ENCODE measurements at regions not wholly inside any gene's neighbourhood (a gene's known extent, or its start where the extent isn't known, plus 50 kb on each side); places are given as distances from the start of the nearest gene placed in this dataset.

DNA sequence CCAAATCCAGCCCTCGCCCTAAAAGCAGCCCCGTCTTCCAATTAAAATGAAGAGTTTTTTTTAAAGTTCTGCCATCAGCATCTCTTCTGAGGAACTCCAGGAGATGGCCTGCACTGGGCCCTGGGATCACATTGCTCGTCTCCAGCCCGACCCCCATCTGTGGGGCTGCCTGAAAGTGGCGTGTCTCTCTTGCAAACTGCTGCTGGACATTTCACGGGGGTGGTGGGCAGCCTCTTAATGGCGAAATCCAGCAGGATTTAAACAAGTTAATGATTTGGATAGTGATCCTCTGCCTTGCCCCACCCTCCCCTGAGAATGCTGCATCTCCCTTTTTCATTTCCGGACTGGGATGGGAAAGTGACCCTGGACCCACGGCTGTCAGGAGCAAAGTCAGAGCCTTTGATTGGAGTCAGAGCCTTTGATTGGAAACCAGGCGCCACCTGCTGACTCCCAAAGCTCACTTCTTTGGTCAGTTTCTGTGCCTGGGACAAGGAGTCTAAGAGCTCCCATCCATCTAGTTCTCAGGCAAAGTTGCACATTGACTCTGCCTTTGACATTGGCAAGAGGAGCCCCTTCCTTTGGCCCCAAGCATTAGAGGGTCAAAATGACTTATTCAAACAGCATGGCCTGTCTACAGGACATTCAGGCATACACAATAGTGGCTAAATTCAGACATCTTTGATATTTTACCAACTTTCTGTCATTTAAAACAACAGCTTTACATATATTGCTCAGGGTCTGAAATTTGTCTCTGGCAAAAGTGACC, 155.2 kb downstream of the SH3BP4 start:
- FAIRE-seq = peak; percentile 97
- BruUV-seq (replicated peaks) = no TSS peak

DNA sequence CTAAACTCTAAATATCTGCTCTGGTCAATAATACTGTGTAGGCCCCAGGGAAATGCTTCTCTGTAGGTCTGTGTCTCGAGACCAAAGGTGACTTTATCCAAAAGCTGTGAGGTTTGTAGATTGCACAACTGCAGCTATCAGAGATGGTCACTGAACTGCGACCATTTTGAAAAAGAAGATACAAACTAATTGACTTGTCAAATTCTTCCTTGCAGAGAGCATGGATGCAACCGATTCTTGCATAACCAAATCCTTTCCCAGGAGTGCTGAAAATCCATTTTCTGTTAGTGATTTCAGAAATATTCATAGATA, 155.8 kb downstream of the SH3BP4 start:
- dilution Hi-C loops (cut with MboI; ENCODE audit: extremely low pct_ligation_motif_present, low sequenced_read_pairs) (loop anchor here (25.0 kb wide), 1 partner anchor 545 kb away; no protein-coding TSS in a partner anchor), intact Hi-C loops (cut with micrococcal nuclease) (loop anchor here (1.0 to 5.0 kb wide), 10 partner anchors 53 to 557 kb away; no protein-coding TSS in a partner anchor)
- DNase-seq (ENCODE audit: low read depth, low spot score) (no peak), FAIRE-seq (no peak)
- Histone ChIP-seq H3K9ac (replicated peaks; ENCODE audit: extremely low read depth, insufficient read depth, low read length) (no peak overlapping the region), H3K27me3 (ENCODE audit: control insufficient read depth in 2 of 2, insufficient read depth in 2 of 2, low read length in 2 of 2) (no peaks in the 10 kb centered on the region), H3K27ac (ENCODE audit: insufficient read depth, low read depth, low read length) (no peak overlapping the region), H2AFZ (ENCODE audit: low read depth, low read length) (no peak overlapping the region), H3K79me2 (ENCODE audit: control insufficient read depth, insufficient read depth, low read length) (no peaks in the 10 kb centered on the region), H3K9me3 (replicated peaks; ENCODE audit: control insufficient read depth, insufficient read depth, low read length) (no peaks in the 10 kb centered on the region), H3K9me1 (replicated peaks; ENCODE audit: control insufficient read depth, extremely low read depth, insufficient read depth, low read length) (no peaks in the 10 kb centered on the region), H3K4me1 (ENCODE audit: control insufficient read depth, extremely low read depth, insufficient read depth, low read length) (no peaks in the 10 kb centered on the region), H3K4me3 (replicated peaks in 1 of 3; ENCODE audit: insufficient read depth in 1 of 3, low read depth in 1 of 3, low read length in 3 of 3) (no peak overlapping the region), H3K36me3 (ENCODE audit: control insufficient read depth in 2 of 2, extremely low read depth in 1 of 2, insufficient read depth in 2 of 2, low read length in 2 of 2) (no peaks in the 10 kb centered on the region), H3K4me2 (ENCODE audit: insufficient read depth, low read length) (no peak overlapping the region), H4K20me1 (replicated peaks; ENCODE audit: control insufficient read depth, extremely low read depth, insufficient read depth, low read length) (no peaks in the 10 kb centered on the region)
- ChIA-PET POLR2A (no interaction called here), CTCF (interaction anchor here (0.6 to 4.7 kb wide), 65 partner anchors 9 to 1133 kb away, joined by 3 to 98 read pairs (median 4); no protein-coding TSS in a partner anchor)
- TF ChIP-seq FOS (IDR thresholded peaks at IDR 0.05; ENCODE audit: borderline replicate concordance, insufficient read depth, low read length) (no peak), POLR2AphosphoS5 (IDR thresholded peaks at IDR 0.05; ENCODE audit: insufficient read depth, low read depth, low read length) (no peak), MYC (IDR thresholded peaks at IDR 0.05; ENCODE audit: low read depth, low read length) (no peak), EZH2 (IDR thresholded peaks at IDR 0.05; ENCODE audit: borderline replicate concordance, low read depth, low read length, severe bottlenecking) (no peak), POLR2A (IDR thresholded peaks at IDR 0.05; ENCODE audit: low read depth, low read length) (no peak), JUN (IDR thresholded peaks at IDR 0.05; ENCODE audit: borderline replicate concordance, insufficient read depth, insufficient read length, low read depth) (no peak), GATA2 (IDR thresholded peaks at IDR 0.05; ENCODE audit: insufficient read depth, insufficient read length, low read depth, low read length) (no peak)
- TF ChIP-seq, protein P1, sequence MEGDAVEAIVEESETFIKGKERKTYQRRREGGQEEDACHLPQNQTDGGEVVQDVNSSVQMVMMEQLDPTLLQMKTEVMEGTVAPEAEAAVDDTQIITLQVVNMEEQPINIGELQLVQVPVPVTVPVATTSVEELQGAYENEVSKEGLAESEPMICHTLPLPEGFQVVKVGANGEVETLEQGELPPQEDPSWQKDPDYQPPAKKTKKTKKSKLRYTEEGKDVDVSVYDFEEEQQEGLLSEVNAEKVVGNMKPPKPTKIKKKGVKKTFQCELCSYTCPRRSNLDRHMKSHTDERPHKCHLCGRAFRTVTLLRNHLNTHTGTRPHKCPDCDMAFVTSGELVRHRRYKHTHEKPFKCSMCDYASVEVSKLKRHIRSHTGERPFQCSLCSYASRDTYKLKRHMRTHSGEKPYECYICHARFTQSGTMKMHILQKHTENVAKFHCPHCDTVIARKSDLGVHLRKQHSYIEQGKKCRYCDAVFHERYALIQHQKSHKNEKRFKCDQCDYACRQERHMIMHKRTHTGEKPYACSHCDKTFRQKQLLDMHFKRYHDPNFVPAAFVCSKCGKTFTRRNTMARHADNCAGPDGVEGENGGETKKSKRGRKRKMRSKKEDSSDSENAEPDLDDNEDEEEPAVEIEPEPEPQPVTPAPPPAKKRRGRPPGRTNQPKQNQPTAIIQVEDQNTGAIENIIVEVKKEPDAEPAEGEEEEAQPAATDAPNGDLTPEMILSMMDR (IDR thresholded peaks at IDR 0.05; ENCODE audit: extremely low read depth in 1 of 2, insufficient read depth in 1 of 2, low read depth in 1 of 2, low read length in 2 of 2) = no peak
- TF ChIP-seq, protein P2, sequence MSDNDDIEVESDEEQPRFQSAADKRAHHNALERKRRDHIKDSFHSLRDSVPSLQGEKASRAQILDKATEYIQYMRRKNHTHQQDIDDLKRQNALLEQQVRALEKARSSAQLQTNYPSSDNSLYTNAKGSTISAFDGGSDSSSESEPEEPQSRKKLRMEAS (IDR thresholded peaks at IDR 0.05; ENCODE audit: insufficient read depth, insufficient read length) = no peak
- BruUV-seq (replicated peaks) = no TSS peak

More for the DNA sequence above, 155.2 kb downstream of the SH3BP4 start:
- Histone ChIP-seq H3K4me1 (ENCODE audit: control insufficient read depth, extremely low read depth, insufficient read depth, low read length) (no peaks in the 10 kb centered on the region), H3K9me1 (replicated peaks; ENCODE audit: control insufficient read depth, extremely low read depth, insufficient read depth, low read length) (no peaks in the 10 kb centered on the region), H4K20me1 (replicated peaks; ENCODE audit: control insufficient read depth, extremely low read depth, insufficient read depth, low read length) (no peaks in the 10 kb centered on the region), H3K79me2 (ENCODE audit: control insufficient read depth, insufficient read depth, low read length) (no peaks in the 10 kb centered on the region), H3K4me3 (replicated peaks in 1 of 3; ENCODE audit: insufficient read depth in 1 of 3, low read depth in 1 of 3, low read length in 3 of 3) (no peak overlapping the region), H3K9me3 (replicated peaks; ENCODE audit: control insufficient read depth, insufficient read depth, low read length) (no peaks in the 10 kb centered on the region), H2AFZ (ENCODE audit: low read depth, low read length) (no peak overlapping the region), H3K27me3 (ENCODE audit: control insufficient read depth in 2 of 2, insufficient read depth in 2 of 2, low read length in 2 of 2) (no peaks in the 10 kb centered on the region), H3K4me2 (ENCODE audit: insufficient read depth, low read length) (no peak overlapping the region), H3K27ac (ENCODE audit: insufficient read depth, low read depth, low read length) (no peak overlapping the region), H3K36me3 (ENCODE audit: control insufficient read depth in 2 of 2, extremely low read depth in 1 of 2, insufficient read depth in 2 of 2, low read length in 2 of 2) (no peaks in the 10 kb centered on the region), H3K9ac (replicated peaks; ENCODE audit: extremely low read depth, insufficient read depth, low read length) (no peak overlapping the region)
- DNase-seq (ENCODE audit: low read depth, low spot score) = peak; percentile 70
- intact Hi-C loops (cut with micrococcal nuclease) (loop anchor here (1.0 to 5.0 kb wide), 10 partner anchors 52 to 557 kb away; no protein-coding TSS in a partner anchor), dilution Hi-C loops (cut with MboI; ENCODE audit: extremely low pct_ligation_motif_present, low sequenced_read_pairs) (loop anchor here (25.0 kb wide), 1 partner anchor 545 kb away; no protein-coding TSS in a partner anchor)
- CTCF ChIA-PET = interaction anchor here (0.6 to 4.7 kb wide), 67 partner anchors 9 to 1132 kb away, joined by 3 to 98 read pairs (median 4); no protein-coding TSS in a partner anchor
- POLR2A ChIA-PET = no interaction called here
- TF ChIP-seq POLR2AphosphoS5 (IDR thresholded peaks at IDR 0.05; ENCODE audit: insufficient read depth, low read depth, low read length) = no peak
- TF ChIP-seq, protein P1 (IDR thresholded peaks at IDR 0.05; ENCODE audit: extremely low read depth in 1 of 2, insufficient read depth in 1 of 2, low read depth in 1 of 2, low read length in 2 of 2) = peak; percentile 74 to 84
